ENCODE measurements at regions not wholly inside any gene's neighbourhood (a gene's known extent, or its start where the extent isn't known, plus 50 kb on each side); places are given as distances from the start of the nearest gene placed in this dataset.

DNA sequence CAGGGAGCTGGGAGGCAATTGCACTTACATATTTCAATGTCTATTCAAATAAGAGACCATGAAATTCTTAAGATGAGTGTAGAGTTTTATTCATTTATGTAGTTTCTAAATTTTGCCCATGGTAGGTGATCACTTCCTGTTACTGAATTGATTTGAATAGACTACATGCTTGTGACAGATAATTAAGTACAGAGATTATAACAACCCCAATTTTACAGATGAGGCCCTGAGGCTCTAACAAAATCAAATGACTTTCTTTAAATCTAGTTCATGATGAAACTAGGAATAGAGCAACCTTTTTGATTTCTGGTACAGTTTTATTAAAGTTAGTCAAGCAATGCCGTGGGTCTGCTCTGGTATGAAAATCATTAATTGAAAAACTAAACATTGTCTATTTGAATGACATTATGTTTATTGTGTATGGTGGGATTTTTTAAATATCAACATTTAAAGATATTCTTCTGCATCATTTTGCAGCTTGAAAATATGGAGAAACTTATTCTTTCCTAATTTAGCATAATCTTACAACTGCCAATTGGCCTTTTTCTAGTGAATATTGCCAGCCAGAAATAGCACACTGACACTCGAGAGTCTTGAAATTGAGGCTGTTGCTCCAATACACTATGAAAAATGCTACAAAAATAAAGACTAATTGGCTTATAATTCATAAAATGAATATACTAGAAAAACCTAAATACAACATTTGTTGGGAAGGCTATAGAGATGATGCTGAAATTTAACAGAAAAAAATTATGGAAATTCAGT is 308.9 kb downstream of the SLC6A15 start:
- no peak overlapping the region for H4K8ac ChIP-seq (ENCODE audit: low read depth, low read length)

GRCh38 chr12:84601483-84601882 is 311.1 kb downstream of the SLC6A15 start:
- no peak overlapping the region for H3K4me2 ChIP-seq (ENCODE audit: insufficient read depth, low read length, poor library complexity, severe bottlenecking)
- H3K4me3 ChIP-seq (ENCODE audit: low read length in 2 of 2) = no peak overlapping the region
- no peak overlapping the region for H3K14ac ChIP-seq (ENCODE audit: low read length)
- H4K8ac ChIP-seq (ENCODE audit: low read depth, low read length) = no peak overlapping the region
- no peak overlapping the region for H3K23ac ChIP-seq (ENCODE audit: low read depth, low read length, poor library complexity)
- no peak overlapping the region for H3K27ac ChIP-seq (replicated peaks; ENCODE audit: low read length)
- H2BK120ac ChIP-seq (ENCODE audit: low read depth, low read length) = no peak overlapping the region
- no peak overlapping the region for H2AFZ ChIP-seq (ENCODE audit: low read length)
- no peak overlapping the region for H2BK12ac ChIP-seq (ENCODE audit: low read length)
- no peak overlapping the region for H4K91ac ChIP-seq (ENCODE audit: low read depth, low read length, poor library complexity)
- peak; percentile 5 for DNase-seq (ENCODE audit: low spot score)
- WGBS, 2 donors (ENCODE audit: extremely low coverage in 2 of 2, insufficient read length in 2 of 2, insufficient replicate concordance in 1 of 2) = no CpG with 5 or more reads among the region's 3 CpGs
- H3K27me3 ChIP-seq (ENCODE audit: control insufficient read depth in 3 of 3, insufficient read depth in 3 of 3, low read depth in 1 of 3, low read length in 3 of 3) = no peaks in the 10 kb centered on the region
- H3K36me3 ChIP-seq (replicated peaks in 1 of 2; ENCODE audit: control insufficient read depth in 2 of 2, insufficient read depth in 2 of 2, low read length in 2 of 2) = no peaks in the 10 kb centered on the region
- no peaks in the 10 kb centered on the region for H3K79me1 ChIP-seq (ENCODE audit: low read depth, low read length)
- no peak overlapping the region for H2BK5ac ChIP-seq (ENCODE audit: low read length)
- no peaks in the 10 kb centered on the region for H3K9me3 ChIP-seq (replicated peaks in 1 of 2; ENCODE audit: control insufficient read depth in 2 of 2, insufficient read depth in 1 of 2, low read depth in 1 of 2, low read length in 2 of 2)
- H3K18ac ChIP-seq (ENCODE audit: low read length) = no peak overlapping the region
- H2AK5ac ChIP-seq (ENCODE audit: low read depth, low read length) = no peak overlapping the region
- no peak overlapping the region for H3K4ac ChIP-seq (ENCODE audit: low read length)
- H3K9ac ChIP-seq (ENCODE audit: low read depth, low read length, poor library complexity) = no peak overlapping the region
- peaks cover 0 to 5% of the 10 kb centered on the region in 2 donors for H3K4me1 ChIP-seq (ENCODE audit: control insufficient read depth in 2 of 2, insufficient read depth in 1 of 2, low read depth in 1 of 2, low read length in 2 of 2)
- no peak overlapping the region for H2BK15ac ChIP-seq (ENCODE audit: low read length)

More for the DNA sequence above, 308.9 kb downstream of the SLC6A15 start:
- Histone ChIP-seq H2AK5ac (ENCODE audit: low read depth, low read length) (no peak overlapping the region), H3K27me3 (ENCODE audit: control insufficient read depth in 3 of 3, insufficient read depth in 3 of 3, low read depth in 1 of 3, low read length in 3 of 3) (no peaks in the 10 kb centered on the region), H3K9me3 (replicated peaks in 1 of 2; ENCODE audit: control insufficient read depth in 2 of 2, insufficient read depth in 1 of 2, low read depth in 1 of 2, low read length in 2 of 2) (no peaks in the 10 kb centered on the region), H3K9ac (ENCODE audit: low read depth, low read length, poor library complexity) (no peak overlapping the region), H2BK5ac (ENCODE audit: low read length) (no peak overlapping the region), H3K4me3 (ENCODE audit: low read length in 2 of 2) (no peak overlapping the region), H3K23ac (ENCODE audit: low read depth, low read length, poor library complexity) (no peak overlapping the region), H3K4me1 (ENCODE audit: control insufficient read depth in 2 of 2, insufficient read depth in 1 of 2, low read depth in 1 of 2, low read length in 2 of 2) (peaks cover 0 to 5% of the 10 kb centered on the region in 2 donors), H2BK15ac (ENCODE audit: low read length) (no peak overlapping the region), H4K91ac (ENCODE audit: low read depth, low read length, poor library complexity) (no peak overlapping the region), H3K18ac (ENCODE audit: low read length) (no peak overlapping the region), H3K4me2 (ENCODE audit: insufficient read depth, low read length, poor library complexity, severe bottlenecking) (no peak overlapping the region), H3K27ac (replicated peaks; ENCODE audit: low read length) (no peak overlapping the region), H3K79me1 (ENCODE audit: low read depth, low read length) (no peaks in the 10 kb centered on the region), H2AFZ (ENCODE audit: low read length) (no peak overlapping the region), H3K4ac (ENCODE audit: low read length) (no peak overlapping the region), H2BK12ac (ENCODE audit: low read length) (no peak overlapping the region), H2BK120ac (ENCODE audit: low read depth, low read length) (no peak overlapping the region), H3K14ac (ENCODE audit: low read length) (no peak overlapping the region), H3K36me3 (replicated peaks in 1 of 2; ENCODE audit: control insufficient read depth in 2 of 2, insufficient read depth in 2 of 2, low read length in 2 of 2) (no peaks in the 10 kb centered on the region)
- no CpG with 5 or more reads among the region's 2 CpGs for WGBS, 2 donors (ENCODE audit: extremely low coverage in 2 of 2, insufficient read length in 2 of 2, insufficient replicate concordance in 1 of 2)
- DNase-seq (ENCODE audit: low spot score) = no peak

GRCh38 chr12:84599539-84599938 is 313.1 kb downstream of the SLC6A15 start:
- H3K4me2 ChIP-seq (ENCODE audit: insufficient read depth, low read length, poor library complexity, severe bottlenecking) = no peak overlapping the region
- H3K4ac ChIP-seq (ENCODE audit: low read length) = no peak overlapping the region
- H4K8ac ChIP-seq (ENCODE audit: low read depth, low read length) = no peak overlapping the region
- H3K23ac ChIP-seq (ENCODE audit: low read depth, low read length, poor library complexity) = no peak overlapping the region
- H2AFZ ChIP-seq (ENCODE audit: low read length) = peak overlapping the region; percentile 8
- H4K91ac ChIP-seq (ENCODE audit: low read depth, low read length, poor library complexity) = no peak overlapping the region
- no peak overlapping the region for H2BK5ac ChIP-seq (ENCODE audit: low read length)
- no peak overlapping the region for H3K9ac ChIP-seq (ENCODE audit: low read depth, low read length, poor library complexity)
- H3K27me3 ChIP-seq (ENCODE audit: control insufficient read depth in 3 of 3, insufficient read depth in 3 of 3, low read depth in 1 of 3, low read length in 3 of 3) = no peaks in the 10 kb centered on the region
- WGBS, 2 donors (ENCODE audit: extremely low coverage in 2 of 2, insufficient read length in 2 of 2, insufficient replicate concordance in 1 of 2) = no CpG with 5 or more reads among the region's 2 CpGs
- H3K9me3 ChIP-seq (replicated peaks in 1 of 2; ENCODE audit: control insufficient read depth in 2 of 2, insufficient read depth in 1 of 2, low read depth in 1 of 2, low read length in 2 of 2) = no peaks in the 10 kb centered on the region
- H2BK120ac ChIP-seq (ENCODE audit: low read depth, low read length) = no peak overlapping the region
- no peak for DNase-seq (ENCODE audit: low spot score)
- no peak overlapping the region for H3K4me3 ChIP-seq (ENCODE audit: low read length in 2 of 2)
- H3K18ac ChIP-seq (ENCODE audit: low read length) = no peak overlapping the region
- H3K79me1 ChIP-seq (ENCODE audit: low read depth, low read length) = no peaks in the 10 kb centered on the region
- peaks cover 0 to 10% of the 10 kb centered on the region in 2 donors for H3K4me1 ChIP-seq (ENCODE audit: control insufficient read depth in 2 of 2, insufficient read depth in 1 of 2, low read depth in 1 of 2, low read length in 2 of 2)
- no peak overlapping the region for H2AK5ac ChIP-seq (ENCODE audit: low read depth, low read length)
- H2BK15ac ChIP-seq (ENCODE audit: low read length) = no peak overlapping the region
- no peaks in the 10 kb centered on the region for H3K36me3 ChIP-seq (replicated peaks in 1 of 2; ENCODE audit: control insufficient read depth in 2 of 2, insufficient read depth in 2 of 2, low read length in 2 of 2)
- H3K27ac ChIP-seq (replicated peaks; ENCODE audit: low read length) = no peak overlapping the region
- H2BK12ac ChIP-seq (ENCODE audit: low read length) = no peak overlapping the region
- H3K14ac ChIP-seq (ENCODE audit: low read length) = no peak overlapping the region

GRCh38 chr12:84596266-84596665 is 316.3 kb downstream of the SLC6A15 start:
- no peak overlapping the region for H3K4me2 ChIP-seq (ENCODE audit: insufficient read depth, low read length, poor library complexity, severe bottlenecking)
- H2BK120ac ChIP-seq (ENCODE audit: low read depth, low read length) = no peak overlapping the region
- peaks cover 0 to 10% of the 10 kb centered on the region in 2 donors for H3K4me1 ChIP-seq (ENCODE audit: control insufficient read depth in 2 of 2, insufficient read depth in 1 of 2, low read depth in 1 of 2, low read length in 2 of 2)
- H2BK15ac ChIP-seq (ENCODE audit: low read length) = no peak overlapping the region
- no peaks in the 10 kb centered on the region for H3K36me3 ChIP-seq (replicated peaks in 1 of 2; ENCODE audit: control insufficient read depth in 2 of 2, insufficient read depth in 2 of 2, low read length in 2 of 2)
- peak overlapping the region; percentile 0 for H2AFZ ChIP-seq (ENCODE audit: low read length)
- H4K8ac ChIP-seq (ENCODE audit: low read depth, low read length) = no peak overlapping the region
- no peak overlapping the region for H2BK5ac ChIP-seq (ENCODE audit: low read length)
- no peak overlapping the region for H3K9ac ChIP-seq (ENCODE audit: low read depth, low read length, poor library complexity)
- DNase-seq (ENCODE audit: low spot score) = no peak
- H3K18ac ChIP-seq (ENCODE audit: low read length) = no peak overlapping the region
- H3K27ac ChIP-seq (replicated peaks; ENCODE audit: low read length) = no peak overlapping the region
- H3K14ac ChIP-seq (ENCODE audit: low read length) = no peak overlapping the region
- no peak overlapping the region for H3K23ac ChIP-seq (ENCODE audit: low read depth, low read length, poor library complexity)
- no peak overlapping the region for H2AK5ac ChIP-seq (ENCODE audit: low read depth, low read length)
- no peak overlapping the region for H2BK12ac ChIP-seq (ENCODE audit: low read length)
- H3K9me3 ChIP-seq (replicated peaks in 1 of 2; ENCODE audit: control insufficient read depth in 2 of 2, insufficient read depth in 1 of 2, low read depth in 1 of 2, low read length in 2 of 2) = no peaks in the 10 kb centered on the region
- no peak overlapping the region for H3K4me3 ChIP-seq (ENCODE audit: low read length in 2 of 2)
- no peaks in the 10 kb centered on the region for H3K79me1 ChIP-seq (ENCODE audit: low read depth, low read length)
- no peak overlapping the region for H3K4ac ChIP-seq (ENCODE audit: low read length)
- no peaks in the 10 kb centered on the region for H3K27me3 ChIP-seq (ENCODE audit: control insufficient read depth in 3 of 3, insufficient read depth in 3 of 3, low read depth in 1 of 3, low read length in 3 of 3)
- no peak overlapping the region for H4K91ac ChIP-seq (ENCODE audit: low read depth, low read length, poor library complexity)
- no CpG with 5 or more reads among the region's 2 CpGs for WGBS, 2 donors (ENCODE audit: extremely low coverage in 2 of 2, insufficient read length in 2 of 2, insufficient replicate concordance in 1 of 2)

Measured in neuronal stem cell (in vitro differentiated cells).